Ishikawa (cell line): ENCODE measurements at regions not wholly inside any gene's neighbourhood (a gene's known extent, or its start where the extent isn't known, plus 50 kb on each side); places are given as distances from the start of the nearest gene placed in this dataset.

Experiments used
- CEBPB ChIP-seq: IDR thresholded peaks from 2 replicates; pipeline ENCODE4 v1.6.1; 2012
- CREB1 ChIP-seq: IDR thresholded peaks from 2 replicates; pipeline ENCODE4 v1.6.1; 2012; ENCODE audit warnings: low read depth
- EGR1 ChIP-seq: IDR thresholded peaks from 2 replicates; pipeline ENCODE4 v1.6.1; 2012
- EP300 ChIP-seq: IDR thresholded peaks from 2 replicates; pipeline ENCODE4 v1.6.1; 2012; ENCODE audit warnings: borderline replicate concordance
- FOXM1 ChIP-seq: IDR thresholded peaks from 2 replicates; pipeline ENCODE4 v1.6.1; 2012; ENCODE audit warnings: low read depth, borderline replicate concordance
- NFIC ChIP-seq: IDR thresholded peaks from 2 replicates; pipeline ENCODE4 v1.6.1; 2012
- RAD21 ChIP-seq: IDR thresholded peaks from 2 replicates; pipeline ENCODE4 v1.6.1; 2012; ENCODE audit warnings: low read depth
- REST ChIP-seq: IDR thresholded peaks from 2 replicates; pipeline ENCODE4 v1.6.1; 2012; ENCODE audit warnings: low read depth, mild to moderate bottlenecking
- TAF1 ChIP-seq: IDR thresholded peaks from 2 replicates; pipeline ENCODE4 v1.6.1; 2012; ENCODE audit warnings: low read depth, mild to moderate bottlenecking
- TCF12 ChIP-seq: IDR thresholded peaks from 2 replicates; pipeline ENCODE4 v1.6.1; 2012; ENCODE audit warnings: low read depth
- TEAD4 ChIP-seq: IDR thresholded peaks from 2 replicates; pipeline ENCODE4 v1.6.1; 2012
- USF1 ChIP-seq: IDR thresholded peaks from 2 replicates; pipeline ENCODE4 v1.6.1; 2012
- YY1 ChIP-seq: IDR thresholded peaks from 2 replicates; pipeline ENCODE4 v1.6.1; 2012; ENCODE audit warnings: low read depth
- ZBTB7A ChIP-seq: IDR thresholded peaks from 2 replicates; pipeline ENCODE4 v1.6.1; 2012; ENCODE audit warnings: low read depth
- TF ChIP-seq, protein P1 (sequence below): IDR thresholded peaks from 2 replicates; pipeline ENCODE4 v1.6.1; 2012

GRCh38 chr3:118554148-118554838 lies 480.4 kb downstream of the IGSF11 start:
- TF ChIP-seq YY1 (no peak), CEBPB (no peak), USF1 (no peak), TEAD4 (no peak), REST (no peak), TCF12 (no peak), EP300 (no peak), EGR1 (no peak), TAF1 (no peak), RAD21 (no peak), FOXM1 (no peak), CREB1 (no peak), ZBTB7A (no peak), NFIC (no peak)
- TF ChIP-seq, protein P1, sequence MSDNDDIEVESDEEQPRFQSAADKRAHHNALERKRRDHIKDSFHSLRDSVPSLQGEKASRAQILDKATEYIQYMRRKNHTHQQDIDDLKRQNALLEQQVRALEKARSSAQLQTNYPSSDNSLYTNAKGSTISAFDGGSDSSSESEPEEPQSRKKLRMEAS: no peak

- no peak for TF ChIP-seq EGR1
- no peak for TF ChIP-seq FOXM1
- no peak for TF ChIP-seq TAF1
- no peak for TF ChIP-seq USF1
- no peak for TF ChIP-seq CEBPB
- TF ChIP-seq NFIC: no peak
- TF ChIP-seq REST: no peak
- TF ChIP-seq TCF12: no peak
- no peak for TF ChIP-seq YY1
- TF ChIP-seq EP300: no peak
- no peak for TF ChIP-seq CREB1
- no peak for TF ChIP-seq ZBTB7A
- TF ChIP-seq, protein P1: no peak
- no peak for TF ChIP-seq RAD21
- no peak for TF ChIP-seq TEAD4
These were observed 477.7 kb downstream of the IGSF11 start for GRCh38 chr3:118556983-118557382.

GRCh38 chr3:118557513-118557912 lies 477.1 kb downstream of the IGSF11 start:
- no peak for TF ChIP-seq ZBTB7A
- TF ChIP-seq NFIC: no peak
- TF ChIP-seq CREB1: no peak
- no peak for TF ChIP-seq RAD21
- no peak for TF ChIP-seq USF1
- TF ChIP-seq TEAD4: no peak
- no peak for TF ChIP-seq EGR1
- TF ChIP-seq EP300: no peak
- TF ChIP-seq YY1: no peak
- no peak for TF ChIP-seq FOXM1
- TF ChIP-seq, protein P1: no peak
- no peak for TF ChIP-seq CEBPB
- no peak for TF ChIP-seq TCF12
- TF ChIP-seq TAF1: no peak
- no peak for TF ChIP-seq REST

GRCh38 chr3:118559286-118559685 lies 475.4 kb downstream of the IGSF11 start:
- no peak for TF ChIP-seq FOXM1
- TF ChIP-seq TAF1: no peak
- no peak for TF ChIP-seq EGR1
- TF ChIP-seq YY1: no peak
- TF ChIP-seq, protein P1: no peak
- TF ChIP-seq NFIC: no peak
- no peak for TF ChIP-seq EP300
- TF ChIP-seq USF1: no peak
- no peak for TF ChIP-seq CREB1
